Gastroesophageal sphincter (tissue), 4 donors: ENCODE measurements at regions not wholly inside any gene's neighbourhood (a gene's known extent, or its start where the extent isn't known, plus 50 kb on each side); places are given as distances from the start of the nearest gene placed in this dataset.
A peak's percentile ranks its signal among the peaks of the same experiment; 100 is the strongest.

Source experiments
- ATAC-seq: fragments of 150-250 bp; one replicate; pipeline ENCODE4 v1.9.1; 2016; ENCODE audit warnings: mild to moderate bottlenecking, moderate library complexity
- H3K27ac ChIP-seq, 4 donors: fragments of 200-600 bp; sonication (generic) in 3 of 4; 1 replicate in 3 of 4; 2 replicates in 1 of 4; pipeline ENCODE4 v1.5.1; 2016 to 2019
- H3K27me3 ChIP-seq: fragments of 200-600 bp; sonication (generic); one replicate; pipeline ENCODE4 v1.5.1; 2019
- H3K36me3 ChIP-seq, 2 donors: fragments of 200-600 bp; sonication (generic); one replicate each; pipeline ENCODE4 v1.5.1; 2019; ENCODE audit warnings: control low read depth in 1 of 2
- H3K4me1 ChIP-seq, 3 donors: fragments of 200-600 bp; sonication (generic); 1 replicate in 2 of 3; 2 replicates in 1 of 3; pipeline ENCODE4 v1.5.1; 2016 to 2019; ENCODE audit warnings: control low read depth in 2 of 3
- H3K4me3 ChIP-seq, 2 donors: fragments of 200-600 bp; sonication (generic); one replicate each; pipeline ENCODE4 v1.5.1; 2019; ENCODE audit warnings: mild to moderate bottlenecking in 1 of 2, moderate library complexity in 1 of 2
- H3K9me3 ChIP-seq, 3 donors: fragments of 200-600 bp; sonication (generic); one replicate each; pipeline ENCODE4 v1.5.1; 2017 to 2019; ENCODE audit warnings: control low read depth in 2 of 3
- CTCF ChIP-seq, 4 experiments: fragments of 200-600 bp in 2 of 4; fragments of 450-650 bp in 2 of 4; sonication (generic) in 1 of 4; IDR thresholded peaks; one replicate each; pipeline ENCODE4 v1.5.1; 2017 to 2019; ENCODE audit warnings: antibody characterized with exemption in 4 of 4, mild to moderate bottlenecking in 2 of 4, moderate library complexity in 2 of 4
- EP300 ChIP-seq: sonication (generic); formaldehyde crosslinking; IDR thresholded peaks from one replicate; pipeline ENCODE4 v1.6.1; 2017; ENCODE audit warnings: antibody characterized with exemption, mild to moderate bottlenecking
- POLR2A ChIP-seq, 2 donors: fragments of 450-650 bp; IDR thresholded peaks; one replicate each; pipeline ENCODE4 v1.6.1; 2017; ENCODE audit warnings: antibody characterized with exemption in 2 of 2, mild to moderate bottlenecking in 2 of 2, moderate library complexity in 1 of 2
- POLR2AphosphoS5 ChIP-seq: sonication (generic); formaldehyde crosslinking; IDR thresholded peaks from one replicate; pipeline ENCODE4 v1.6.1; 2017; ENCODE audit warnings: antibody characterized with exemption
- WGBS, 2 donors: methylation state at CpG; one replicate each; pipeline ENCODE4 v1.1.5; 2018; ENCODE audit warnings: low coverage in 1 of 2; 5-methylcytosine and 5-hydroxymethylcytosine counted together

- TF ChIP-seq CTCF (IDR thresholded peaks at IDR 0.05) (no peak), POLR2AphosphoS5 (no peak), POLR2A (IDR thresholded peaks at IDR 0.05) (no peak), EP300 (no peak)
- Histone ChIP-seq H3K4me3 (no peak overlapping the region), H3K27ac (no peak overlapping the region), H3K9me3 (no peaks in the 10 kb centered on the region), H3K27me3 (no peaks in the 10 kb centered on the region), H3K36me3 (no peaks in the 10 kb centered on the region), H3K4me1 (no peaks in the 10 kb centered on the region)
- no peak for ATAC-seq
- WGBS, 2 donors: 64 to 71% methylated on average over 5 of the region's 5 CpGs
These were observed 570.3 kb downstream of the EBF1 start for GRCh38 chr5:158529454-158529853.

- Histone ChIP-seq H3K4me3 (no peak overlapping the region), H3K27ac (peak overlapping the region in 1 of 4 donors; percentile 41), H3K36me3 (no peaks in the 10 kb centered on the region), H3K27me3 (no peaks in the 10 kb centered on the region), H3K9me3 (no peaks in the 10 kb centered on the region), H3K4me1 (peaks cover 0 to 8% (median 0%) of the 10 kb centered on the region in 3 donors)
- TF ChIP-seq CTCF (IDR thresholded peaks at IDR 0.05) (no peak), POLR2AphosphoS5 (peak; percentile 24)
- ATAC-seq: peak; percentile 55
- 76 to 77% methylated on average over 3 to 4 of the region's 4 CpGs for WGBS, 2 donors
These were observed 574.1 kb downstream of the EBF1 start for GRCh38 chr5:158525663-158526062.

DNA sequence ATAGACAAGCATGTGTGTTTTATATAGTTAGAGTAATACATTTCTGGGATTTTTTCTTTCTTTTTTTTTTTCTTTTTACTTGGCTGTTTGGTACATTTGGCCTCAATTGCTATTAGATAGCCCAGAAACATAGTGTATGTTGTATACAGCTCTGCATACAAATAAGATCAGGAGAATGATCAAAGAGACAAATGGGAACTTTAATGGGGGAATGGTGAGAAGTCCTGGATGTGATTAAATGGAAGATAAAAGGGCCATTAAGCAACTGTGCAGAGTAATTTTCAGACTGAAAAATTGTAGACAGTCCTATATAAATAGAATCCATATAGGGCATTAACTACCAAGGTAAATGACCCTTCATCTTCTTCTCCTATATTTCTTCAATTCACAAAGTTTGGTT, 575.6 kb downstream of the EBF1 start:
- H3K4me3 ChIP-seq: no peak overlapping the region
- H3K36me3 ChIP-seq: no peaks in the 10 kb centered on the region
- H3K9me3 ChIP-seq: no peaks in the 10 kb centered on the region
- H3K4me1 ChIP-seq: peaks cover 0 to 8% (median 0%) of the 10 kb centered on the region in 3 donors
- TF ChIP-seq CTCF (IDR thresholded peaks at IDR 0.05) (no peak), EP300 (no peak), POLR2A (IDR thresholded peaks at IDR 0.05) (no peak), POLR2AphosphoS5 (no peak)
- H3K27ac ChIP-seq: no peak overlapping the region
- H3K27me3 ChIP-seq: no peaks in the 10 kb centered on the region
- ATAC-seq: no peak

GRCh38 chr5:158522776-158523175, 576.9 kb downstream of the EBF1 start:
- no peaks in the 10 kb centered on the region for H3K27me3 ChIP-seq
- H3K9me3 ChIP-seq: no peaks in the 10 kb centered on the region
- 14 to 29% methylated on average over 1 to 2 of the region's 2 CpGs for WGBS, 2 donors
- H3K27ac ChIP-seq: peak overlapping the region in 2 of 4 donors; percentile 33 to 40
- ATAC-seq: peak; percentile 65
- H3K36me3 ChIP-seq: no peaks in the 10 kb centered on the region
- peaks cover 0 to 8% (median 0%) of the 10 kb centered on the region in 3 donors for H3K4me1 ChIP-seq
- TF ChIP-seq POLR2AphosphoS5 (no peak), POLR2A (IDR thresholded peaks at IDR 0.05) (no peak), CTCF (IDR thresholded peaks at IDR 0.05) (no peak), EP300 (no peak)
- H3K4me3 ChIP-seq: no peak overlapping the region

- 58 to 83% methylated on average over 3 of the region's 3 CpGs for WGBS, 2 donors
- H3K9me3 ChIP-seq: no peaks in the 10 kb centered on the region
- TF ChIP-seq CTCF (IDR thresholded peaks at IDR 0.05): no peak
- no peak for TF ChIP-seq POLR2A (IDR thresholded peaks at IDR 0.05)
- no peak for TF ChIP-seq EP300
- TF ChIP-seq POLR2AphosphoS5: no peak
- peak; percentile 20 for ATAC-seq
- H3K27ac ChIP-seq: peak overlapping the region in 3 of 4 donors; percentile 29 to 40 (median 33)
- no peaks in the 10 kb centered on the region for H3K36me3 ChIP-seq
- H3K27me3 ChIP-seq: no peaks in the 10 kb centered on the region
- H3K4me1 ChIP-seq: peaks cover 0 to 8% (median 0%) of the 10 kb centered on the region in 3 donors
- H3K4me3 ChIP-seq: no peak overlapping the region
These were observed 577.7 kb downstream of the EBF1 start for GRCh38 chr5:158521995-158522394.
